Skeletal muscle satellite cell (primary cell): ENCODE measurements at regions not wholly inside any gene's neighbourhood (a gene's known extent, or its start where the extent isn't known, plus 50 kb on each side); places are given as distances from the start of the nearest gene placed in this dataset.

Experiments used
- H3K27me3 ChIP-seq: 2 replicates; pipeline ENCODE4 v1.7.0; 2013; ENCODE audit warnings: low read length; ENCODE audit not compliant: control insufficient read depth, insufficient read depth
- H3K36me3 ChIP-seq: 2 replicates; pipeline ENCODE4 v1.7.0; 2013; ENCODE audit warnings: mild to moderate bottlenecking, control low read depth, low read length; ENCODE audit not compliant: insufficient read depth
- H3K4me1 ChIP-seq: 2 replicates; pipeline ENCODE4 v1.7.0; 2013; ENCODE audit warnings: low read length; ENCODE audit not compliant: control insufficient read depth, insufficient read depth
- H3K4me2 ChIP-seq: 2 replicates; pipeline ENCODE4 v1.7.0; 2013; ENCODE audit warnings: mild to moderate bottlenecking, low read length
- H3K4me3 ChIP-seq: 2 replicates; pipeline ENCODE4 v1.7.0; 2013; ENCODE audit warnings: low read length
- H3K9ac ChIP-seq: 2 replicates; pipeline ENCODE4 v1.7.0; 2013; ENCODE audit warnings: mild to moderate bottlenecking, low read depth, low read length, moderate library complexity
- H3K9me3 ChIP-seq: replicated peaks from 2 replicates; pipeline ENCODE4 v1.7.0; 2013; ENCODE audit warnings: mild to moderate bottlenecking, control low read depth, low read length

DNA sequence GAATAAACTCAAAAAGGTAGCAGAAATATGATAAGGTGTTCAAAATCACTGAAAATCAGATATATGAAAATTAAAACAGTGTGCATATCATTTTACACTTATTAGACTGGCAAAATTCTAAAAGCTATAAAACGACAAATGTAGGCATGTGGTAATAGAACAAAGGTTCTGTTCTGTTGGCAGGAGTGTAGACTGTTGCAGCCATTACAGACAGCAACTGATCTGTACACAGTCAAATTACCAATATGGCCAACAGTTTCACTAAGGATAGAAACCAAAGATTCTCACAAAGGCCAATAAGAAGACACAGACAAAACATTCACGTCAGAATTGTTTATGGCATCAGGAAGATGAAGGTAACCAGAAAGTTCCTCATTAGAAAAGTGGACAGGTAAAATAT lies 112.8 kb upstream of the PLS3 start:
- Histone ChIP-seq H3K9ac (no peak overlapping the region), H3K36me3 (no peaks in the 10 kb centered on the region), H3K27me3 (peaks cover 3% of the 10 kb centered on the region), H3K4me3 (no peak overlapping the region), H3K4me2 (no peak overlapping the region), H3K9me3 (no peaks in the 10 kb centered on the region), H3K4me1 (no peaks in the 10 kb centered on the region)

DNA sequence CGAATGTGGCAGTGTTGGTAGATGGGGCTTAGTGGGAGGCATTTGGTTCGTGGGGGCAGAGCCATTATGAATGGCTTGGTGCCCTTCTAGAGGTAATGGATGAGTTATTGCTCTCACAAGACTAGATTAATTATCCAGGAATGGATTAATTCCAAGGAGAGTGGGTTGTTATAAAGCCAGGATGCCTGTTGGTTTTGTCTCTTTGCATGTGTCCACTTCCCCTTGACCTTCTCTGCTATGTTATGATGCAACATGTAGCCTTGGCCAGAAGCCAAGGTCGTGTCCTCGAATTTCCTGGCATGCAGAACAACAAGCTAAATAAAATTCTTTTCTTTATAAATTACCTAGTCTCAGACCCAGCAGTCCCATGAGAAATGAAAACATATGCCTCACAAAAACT lies 111.2 kb upstream of the PLS3 start:
- Histone ChIP-seq H3K9ac (no peak overlapping the region), H3K9me3 (no peaks in the 10 kb centered on the region), H3K4me2 (no peak overlapping the region), H3K36me3 (no peaks in the 10 kb centered on the region), H3K4me3 (no peak overlapping the region), H3K4me1 (no peaks in the 10 kb centered on the region), H3K27me3 (peaks cover 9% of the 10 kb centered on the region)

DNA sequence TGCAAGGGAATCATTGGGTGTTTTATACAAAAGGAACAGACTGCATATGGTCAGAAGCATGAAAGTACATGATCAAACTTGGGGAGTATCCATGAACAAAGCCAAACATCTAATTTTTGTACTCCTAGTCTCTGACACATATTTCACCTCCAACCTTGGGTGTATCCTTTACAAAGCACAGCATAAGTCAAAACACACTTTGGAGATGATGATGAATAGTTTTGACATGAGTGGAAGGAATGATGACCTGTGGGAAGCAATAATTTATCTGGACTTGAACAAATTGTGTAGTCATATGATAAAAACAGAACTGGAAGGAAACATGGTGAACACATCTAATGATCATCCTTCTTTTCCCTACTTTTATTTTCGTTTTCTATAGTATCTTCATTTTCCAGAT lies 108.7 kb upstream of the PLS3 start:
- Histone ChIP-seq H3K27me3 (peaks cover 18% of the 10 kb centered on the region), H3K36me3 (no peaks in the 10 kb centered on the region), H3K4me3 (no peak overlapping the region), H3K4me1 (no peaks in the 10 kb centered on the region), H3K9ac (no peak overlapping the region), H3K9me3 (no peaks in the 10 kb centered on the region), H3K4me2 (no peak overlapping the region)

DNA sequence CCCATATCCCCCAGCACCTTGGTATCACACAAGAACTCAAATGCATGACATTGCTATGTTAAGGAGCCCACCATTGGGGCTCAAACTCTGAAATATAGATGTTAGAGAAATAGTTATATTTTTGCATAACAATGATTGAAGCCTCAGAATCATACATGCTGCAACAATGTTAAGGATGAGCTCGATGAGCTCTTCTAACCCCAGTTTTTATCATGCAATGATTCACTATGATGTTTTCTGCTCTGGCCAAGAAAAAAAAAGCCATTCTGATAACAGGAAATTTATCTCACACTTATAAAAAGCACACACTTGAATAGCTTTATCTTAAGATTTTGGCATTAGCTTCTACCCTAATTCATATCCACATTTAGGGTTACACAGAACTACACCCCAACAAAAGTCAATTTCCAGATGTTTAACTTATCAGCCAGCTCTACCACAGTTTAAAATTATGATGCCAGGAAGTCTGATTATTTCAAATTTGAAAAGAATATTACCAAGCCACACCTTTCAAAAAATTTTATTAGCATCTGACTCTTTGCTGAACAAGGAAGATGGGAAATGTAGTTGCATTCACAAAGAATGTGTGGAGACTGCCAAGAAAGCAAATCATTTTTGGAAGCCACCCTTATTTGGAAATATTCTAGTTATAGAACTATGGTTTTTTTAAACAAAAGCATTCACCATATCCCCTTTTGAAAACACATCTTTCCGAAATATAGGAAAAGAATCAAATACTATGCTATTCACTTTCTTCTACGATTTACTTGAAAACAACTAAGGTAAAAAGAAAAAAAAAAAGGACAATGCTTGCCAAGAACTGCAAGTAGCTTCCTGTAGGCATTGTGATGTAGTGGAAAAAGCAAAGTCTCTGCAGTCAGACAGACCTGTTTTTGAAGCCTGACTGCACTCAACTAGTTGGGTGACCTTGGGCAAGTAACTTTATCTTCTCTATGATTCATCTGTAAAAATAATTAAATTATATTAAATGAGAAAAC lies 100.8 kb upstream of the PLS3 start:
- H3K9ac ChIP-seq, result no peak overlapping the region

DNA sequence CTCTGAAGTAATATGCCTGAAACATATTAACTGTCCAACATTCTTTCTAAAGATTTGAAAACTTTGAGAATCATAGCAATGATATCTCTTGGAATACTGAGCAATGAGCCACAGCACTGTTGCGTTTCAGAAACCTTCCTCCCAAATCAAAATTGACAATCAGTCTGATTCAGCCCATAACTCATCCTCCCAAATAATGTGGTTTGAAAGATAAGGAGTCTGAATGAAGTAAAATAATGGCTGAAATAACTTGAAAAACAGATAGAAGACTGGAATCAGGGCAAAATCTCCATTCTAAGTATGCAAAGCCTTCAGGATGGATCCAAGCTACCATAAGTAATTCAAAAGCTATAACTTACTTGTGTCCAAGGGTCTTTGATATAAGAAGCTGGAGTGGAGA lies 98.6 kb upstream of the PLS3 start:
- Histone ChIP-seq H3K36me3 (no peaks in the 10 kb centered on the region), H3K9me3 (no peaks in the 10 kb centered on the region), H3K27me3 (peaks cover 44% of the 10 kb centered on the region), H3K4me1 (no peaks in the 10 kb centered on the region), H3K9ac (no peak overlapping the region), H3K4me2 (no peak overlapping the region), H3K4me3 (no peak overlapping the region)

More for the DNA sequence above, 100.8 kb upstream of the PLS3 start:
- no peaks in the 10 kb centered on the region for H3K9me3 ChIP-seq
- H3K4me3 ChIP-seq, result no peak overlapping the region
- H3K4me1 ChIP-seq, result no peaks in the 10 kb centered on the region
- no peak overlapping the region for H3K4me2 ChIP-seq
- H3K27me3 ChIP-seq, result peaks cover 51% of the 10 kb centered on the region
- no peaks in the 10 kb centered on the region for H3K36me3 ChIP-seq

DNA sequence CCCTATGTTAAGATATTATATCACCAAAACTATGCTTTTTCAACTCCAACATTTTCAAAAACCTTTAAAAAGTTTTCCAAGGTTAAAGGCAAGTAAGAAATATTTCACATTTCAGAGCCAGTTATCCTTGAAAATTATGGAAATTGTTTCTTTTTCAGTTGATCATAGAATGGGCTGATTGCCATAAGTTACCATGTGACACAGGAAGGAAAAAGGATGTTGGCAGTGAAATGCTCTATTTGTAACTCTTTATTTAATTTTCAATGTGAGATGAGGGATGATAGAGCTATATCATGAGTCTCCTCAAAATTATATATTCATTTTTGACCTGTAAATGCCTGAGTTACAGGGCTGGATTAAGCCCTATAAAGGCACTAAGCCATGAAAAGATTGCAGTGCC lies 93.0 kb upstream of the PLS3 start:
- no peak overlapping the region for H3K9ac ChIP-seq
- H3K4me1 ChIP-seq, result no peaks in the 10 kb centered on the region
- no peak overlapping the region for H3K4me2 ChIP-seq
- H3K4me3 ChIP-seq, result no peak overlapping the region
- H3K9me3 ChIP-seq, result no peaks in the 10 kb centered on the region
- no peaks in the 10 kb centered on the region for H3K36me3 ChIP-seq
- peaks cover 16% of the 10 kb centered on the region for H3K27me3 ChIP-seq

DNA sequence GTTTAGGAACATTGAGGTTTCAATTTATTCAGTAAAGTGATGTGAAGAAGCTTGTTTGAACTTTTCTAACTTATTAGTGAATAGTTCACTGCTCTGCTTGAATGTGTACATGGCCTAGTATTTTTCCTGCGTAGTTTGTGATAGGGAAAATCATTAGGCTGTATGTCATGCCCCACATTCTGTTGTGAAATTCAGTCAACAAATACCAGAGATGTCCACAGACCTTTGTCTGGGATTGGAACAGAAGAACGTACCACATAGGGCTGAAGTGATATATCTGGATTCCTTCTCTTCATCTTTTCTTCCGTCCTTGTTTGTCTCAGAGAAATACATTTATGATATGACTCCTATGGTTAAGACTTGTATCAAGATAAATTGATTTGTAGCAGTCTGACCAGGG lies 88.8 kb upstream of the PLS3 start:
- no peak overlapping the region for H3K4me3 ChIP-seq
- no peak overlapping the region for H3K9ac ChIP-seq
- no peaks in the 10 kb centered on the region for H3K4me1 ChIP-seq
- no peaks in the 10 kb centered on the region for H3K36me3 ChIP-seq
- H3K27me3 ChIP-seq, result peaks cover 26% of the 10 kb centered on the region
- H3K9me3 ChIP-seq, result no peaks in the 10 kb centered on the region
- H3K4me2 ChIP-seq, result no peak overlapping the region

DNA sequence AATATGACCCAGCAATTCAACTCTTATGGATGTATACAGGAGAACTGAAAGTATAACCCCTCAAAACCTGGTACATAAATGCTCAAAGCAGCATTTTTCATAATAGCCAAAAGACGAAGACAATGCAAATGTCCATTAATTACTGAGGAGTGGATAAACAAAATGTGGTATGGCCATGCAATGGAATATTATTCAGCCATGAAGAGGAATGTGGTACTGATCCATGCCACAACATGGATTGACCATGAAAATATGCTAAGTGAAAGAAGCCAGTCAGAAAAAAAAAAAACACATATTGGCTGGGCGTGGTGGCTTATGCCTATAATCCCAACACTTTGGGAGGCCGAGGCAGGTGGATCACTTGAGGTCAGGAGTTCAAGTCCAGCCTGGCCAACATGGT lies 74.5 kb upstream of the PLS3 start:
- Histone ChIP-seq H3K4me1 (no peaks in the 10 kb centered on the region), H3K4me3 (no peak overlapping the region), H3K4me2 (no peak overlapping the region), H3K9me3 (no peaks in the 10 kb centered on the region), H3K9ac (no peak overlapping the region), H3K27me3 (peaks cover 13% of the 10 kb centered on the region), H3K36me3 (no peaks in the 10 kb centered on the region)

DNA sequence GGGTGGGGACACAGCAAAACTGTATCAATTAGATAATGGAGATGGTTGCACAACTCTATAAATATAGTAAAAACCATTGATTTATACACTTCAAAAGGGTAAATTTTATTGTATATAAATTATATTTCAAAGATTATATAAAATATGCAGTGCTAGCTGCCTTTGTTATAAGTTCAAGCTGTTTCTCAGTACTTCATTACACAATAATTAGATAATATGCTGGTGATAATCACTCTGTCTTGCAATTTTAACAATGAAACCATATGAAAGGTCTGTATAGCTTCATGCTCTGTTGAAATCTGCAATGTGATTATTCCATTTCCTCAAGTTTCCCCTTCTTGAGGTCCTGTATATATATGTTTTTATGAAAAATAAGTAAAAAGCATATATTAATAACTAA lies 73.4 kb upstream of the PLS3 start:
- no peaks in the 10 kb centered on the region for H3K9me3 ChIP-seq
- no peak overlapping the region for H3K9ac ChIP-seq
- H3K27me3 ChIP-seq, result peaks cover 18% of the 10 kb centered on the region
- H3K4me2 ChIP-seq, result no peak overlapping the region
- no peaks in the 10 kb centered on the region for H3K4me1 ChIP-seq
- H3K36me3 ChIP-seq, result no peaks in the 10 kb centered on the region
- H3K4me3 ChIP-seq, result no peak overlapping the region

DNA sequence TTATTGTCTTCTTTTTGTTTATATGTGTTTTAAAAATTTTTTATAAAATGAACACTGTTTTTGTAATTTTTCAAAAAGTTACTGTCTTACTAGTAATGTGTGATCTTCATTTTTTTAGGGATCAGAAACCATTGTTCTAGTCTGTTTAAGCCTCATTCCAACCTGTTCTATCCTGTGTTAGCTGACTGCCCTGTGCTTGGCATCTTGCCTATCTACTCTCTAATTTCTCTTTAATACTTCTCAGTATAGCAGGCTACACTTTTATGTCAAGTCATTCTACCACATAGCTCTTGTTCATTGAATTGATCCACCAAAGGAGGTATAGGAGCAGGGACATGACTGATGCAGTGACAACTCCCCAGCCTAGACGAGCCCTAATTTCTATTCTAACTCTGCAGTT lies 70.2 kb upstream of the PLS3 start:
- H3K4me2 ChIP-seq, result no peak overlapping the region

DNA sequence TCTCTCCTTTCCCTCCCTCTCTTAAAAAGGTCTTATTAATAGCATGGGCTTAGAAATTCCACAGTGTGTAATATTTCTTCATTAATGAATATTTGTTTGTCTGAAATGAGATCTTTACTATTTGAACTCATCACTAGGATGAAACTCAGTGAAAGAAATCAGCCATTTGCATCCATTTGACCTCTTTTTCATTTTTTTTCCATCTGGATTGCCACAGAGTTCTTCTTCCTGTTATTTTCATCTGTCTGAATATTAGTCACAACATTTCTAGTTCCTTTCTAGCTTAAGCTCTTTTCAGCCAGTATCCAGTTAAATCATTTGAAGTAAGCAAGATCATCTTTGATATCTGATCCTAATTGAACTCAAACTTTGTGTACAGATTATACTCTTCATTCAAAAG lies 69.2 kb upstream of the PLS3 start:
- no peak overlapping the region for H3K9ac ChIP-seq
- no peaks in the 10 kb centered on the region for H3K9me3 ChIP-seq
- H3K4me2 ChIP-seq, result no peak overlapping the region
- no peaks in the 10 kb centered on the region for H3K4me1 ChIP-seq
- no peaks in the 10 kb centered on the region for H3K36me3 ChIP-seq
- peaks cover 15% of the 10 kb centered on the region for H3K27me3 ChIP-seq
- no peak overlapping the region for H3K4me3 ChIP-seq

More for the DNA sequence above, 70.2 kb upstream of the PLS3 start:
- Histone ChIP-seq H3K27me3 (peaks cover 15% of the 10 kb centered on the region), H3K36me3 (no peaks in the 10 kb centered on the region), H3K9me3 (no peaks in the 10 kb centered on the region), H3K9ac (no peak overlapping the region), H3K4me1 (no peaks in the 10 kb centered on the region), H3K4me3 (no peak overlapping the region)

DNA sequence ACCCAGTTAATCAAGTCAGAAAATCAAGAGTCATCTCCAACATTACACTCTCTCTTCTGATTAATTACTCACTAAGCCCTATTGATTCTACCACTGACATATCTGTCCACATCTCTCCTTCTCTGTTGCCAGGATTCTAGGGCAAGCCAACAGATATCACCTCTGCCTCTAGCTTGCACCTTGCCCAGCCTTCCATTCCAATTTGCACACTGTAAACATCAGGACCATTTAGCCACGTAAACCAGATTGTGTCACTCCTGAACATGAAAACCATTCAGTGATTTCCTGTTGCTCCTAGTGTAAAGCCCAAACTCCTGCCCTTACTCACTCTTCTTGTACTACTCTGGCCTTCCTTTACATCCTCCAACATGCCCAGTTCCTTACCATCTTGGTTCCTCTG lies 68.0 kb upstream of the PLS3 start:
- Histone ChIP-seq H3K4me2 (no peak overlapping the region), H3K9ac (no peak overlapping the region), H3K4me1 (no peaks in the 10 kb centered on the region), H3K9me3 (no peaks in the 10 kb centered on the region), H3K36me3 (no peaks in the 10 kb centered on the region), H3K27me3 (peaks cover 15% of the 10 kb centered on the region), H3K4me3 (no peak overlapping the region)
